DND-41 (cell line): ENCODE measurements at regions not wholly inside any gene's neighbourhood (a gene's known extent, or its start where the extent isn't known, plus 50 kb on each side); places are given as distances from the start of the nearest gene placed in this dataset.

ENCODE experiments used
- ATAC-seq: fragments of 200-7000 bp; cut with Tn5 transposase; 3 replicates; pipeline ENCODE4 v1.9.1; 2021; ENCODE audit warnings: low read depth; ENCODE audit not compliant: insufficient read depth
- DNase-seq: peaks from one replicate; pipeline ENCODE4 v3.0.0-alpha.2; 2020
- H2AFZ ChIP-seq: 2 replicates; pipeline ENCODE4 v1.6.0; 2012; ENCODE audit warnings: low read depth, low read length
- H3K27ac ChIP-seq: 2 replicates; pipeline ENCODE4 v1.5.1; 2012; ENCODE audit warnings: low read length, inconsistent platforms
- H3K27me3 ChIP-seq: fragments of 200-600 bp; sonication (generic); 2 replicates; pipeline ENCODE4 v1.6.0; 2012; ENCODE audit warnings: low read length, mild to moderate bottlenecking, inconsistent platforms; ENCODE audit not compliant: insufficient read depth, poor library complexity
- H3K36me3 ChIP-seq: 2 replicates; pipeline ENCODE4 v1.5.1; 2012; ENCODE audit warnings: low read length, inconsistent platforms; ENCODE audit not compliant: insufficient read depth
- H3K4me1 ChIP-seq: 2 replicates; pipeline ENCODE4 v1.5.1; 2012; ENCODE audit warnings: mild to moderate bottlenecking, low read length; ENCODE audit not compliant: insufficient read depth
- H3K4me2 ChIP-seq: 2 replicates; pipeline ENCODE4 v1.6.0; 2012; ENCODE audit warnings: mild to moderate bottlenecking, moderate library complexity, low read length, inconsistent platforms; ENCODE audit not compliant: insufficient read depth
- H3K4me3 ChIP-seq, 2 experiments: fragments of 200-600 bp in 1 of 2; shearing (Covaris generic) in 1 of 2; 2 replicates each; pipeline ENCODE4 v1.5.1; 2012 to 2016; ENCODE audit warnings: inconsistent platforms in 2 of 2, low read length in 2 of 2, mild to moderate bottlenecking in 2 of 2, low read depth in 1 of 2, moderate library complexity in 1 of 2
- H3K79me2 ChIP-seq: 2 replicates; pipeline ENCODE4 v1.6.0; 2012; ENCODE audit warnings: low read length, inconsistent platforms; ENCODE audit not compliant: insufficient read depth
- H3K9ac ChIP-seq: 2 replicates; pipeline ENCODE4 v1.6.0; 2012; ENCODE audit warnings: low read depth, mild to moderate bottlenecking, inconsistent platforms, low read length, moderate library complexity
- H3K9me3 ChIP-seq: 2 replicates; pipeline ENCODE4 v1.5.1; 2012; ENCODE audit warnings: low read length, moderate library complexity, mild to moderate bottlenecking, inconsistent platforms; ENCODE audit not compliant: insufficient read depth, severe bottlenecking
- H4K20me1 ChIP-seq: 2 replicates; pipeline ENCODE4 v1.6.0; 2012; ENCODE audit warnings: low read length; ENCODE audit not compliant: insufficient read depth
- EZH2 ChIP-seq: IDR thresholded peaks from 3 replicates; pipeline ENCODE4 v1.6.1; 2012; ENCODE audit warnings: borderline replicate concordance, low read depth, mild to moderate bottlenecking, moderate library complexity, low read length, inconsistent platforms; ENCODE audit not compliant: severe bottlenecking
- TF ChIP-seq, protein P1 (sequence below): IDR thresholded peaks from 2 replicates; pipeline ENCODE4 v1.5.1; 2012; ENCODE audit warnings: borderline replicate concordance, low read length, moderate library complexity, mild to moderate bottlenecking; ENCODE audit not compliant: poor library complexity, severe bottlenecking; ENCODE audit errors: extremely low read depth

DNA sequence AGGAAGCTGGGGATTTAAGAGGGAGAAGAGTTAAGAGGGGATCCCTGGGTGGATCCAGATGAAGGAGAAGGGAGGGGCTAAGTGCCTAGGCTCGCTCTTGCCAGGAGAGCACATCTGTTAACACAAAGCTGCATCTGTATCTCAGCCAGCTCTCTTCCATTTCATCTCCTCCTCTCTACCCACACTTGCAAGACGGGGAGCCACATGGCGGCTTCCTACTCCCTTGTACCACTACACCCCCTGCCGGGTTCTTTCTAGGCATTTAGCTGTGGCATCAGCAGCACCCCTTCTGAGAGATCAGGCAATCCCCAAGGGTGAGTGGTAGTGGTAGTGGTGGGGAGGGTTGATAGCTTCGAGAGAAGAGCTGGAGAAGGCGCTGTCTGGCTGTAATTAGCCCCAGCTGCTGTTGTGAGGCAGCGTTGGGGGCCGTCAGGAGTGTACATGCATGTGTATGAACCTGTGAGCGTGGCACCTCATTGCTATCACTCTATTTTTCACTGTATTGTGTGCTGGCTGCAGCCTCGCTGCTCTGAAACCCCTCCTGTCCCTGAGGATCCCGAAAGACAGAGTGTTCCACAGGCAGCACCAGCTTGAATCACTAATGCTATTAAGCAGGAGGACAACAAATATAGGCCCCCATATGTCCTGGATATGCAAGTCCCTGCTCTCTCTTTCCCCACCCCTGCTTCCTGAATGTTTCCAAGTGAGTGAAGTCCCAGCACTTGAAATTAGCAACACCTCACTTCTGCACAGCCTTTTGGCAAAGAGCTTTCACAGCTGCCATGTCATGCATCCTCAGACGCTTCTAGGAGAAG is 73.7 kb downstream of the RTL9 start:
- no peaks in the 10 kb centered on the region for H3K9me3 ChIP-seq
- no peaks in the 10 kb centered on the region for H3K27me3 ChIP-seq
- no peaks in the 10 kb centered on the region for H3K79me2 ChIP-seq
- no peak overlapping the region for H3K9ac ChIP-seq
- no peaks in the 10 kb centered on the region for H4K20me1 ChIP-seq
- H3K4me2 ChIP-seq, result no peak overlapping the region
- no peaks in the 10 kb centered on the region for H3K36me3 ChIP-seq
- no peak overlapping the region for H3K27ac ChIP-seq
- TF ChIP-seq EZH2, result no peak
- TF ChIP-seq, protein P1, sequence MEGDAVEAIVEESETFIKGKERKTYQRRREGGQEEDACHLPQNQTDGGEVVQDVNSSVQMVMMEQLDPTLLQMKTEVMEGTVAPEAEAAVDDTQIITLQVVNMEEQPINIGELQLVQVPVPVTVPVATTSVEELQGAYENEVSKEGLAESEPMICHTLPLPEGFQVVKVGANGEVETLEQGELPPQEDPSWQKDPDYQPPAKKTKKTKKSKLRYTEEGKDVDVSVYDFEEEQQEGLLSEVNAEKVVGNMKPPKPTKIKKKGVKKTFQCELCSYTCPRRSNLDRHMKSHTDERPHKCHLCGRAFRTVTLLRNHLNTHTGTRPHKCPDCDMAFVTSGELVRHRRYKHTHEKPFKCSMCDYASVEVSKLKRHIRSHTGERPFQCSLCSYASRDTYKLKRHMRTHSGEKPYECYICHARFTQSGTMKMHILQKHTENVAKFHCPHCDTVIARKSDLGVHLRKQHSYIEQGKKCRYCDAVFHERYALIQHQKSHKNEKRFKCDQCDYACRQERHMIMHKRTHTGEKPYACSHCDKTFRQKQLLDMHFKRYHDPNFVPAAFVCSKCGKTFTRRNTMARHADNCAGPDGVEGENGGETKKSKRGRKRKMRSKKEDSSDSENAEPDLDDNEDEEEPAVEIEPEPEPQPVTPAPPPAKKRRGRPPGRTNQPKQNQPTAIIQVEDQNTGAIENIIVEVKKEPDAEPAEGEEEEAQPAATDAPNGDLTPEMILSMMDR, result no peak
- no peaks in the 10 kb centered on the region for H3K4me1 ChIP-seq
- DNase-seq (no peak), ATAC-seq (no peak)
- no peak overlapping the region for H2AFZ ChIP-seq
- no peak overlapping the region for H3K4me3 ChIP-seq

- Histone ChIP-seq H3K79me2 (no peaks in the 10 kb centered on the region), H3K9me3 (no peaks in the 10 kb centered on the region), H3K4me2 (no peak overlapping the region), H3K9ac (no peak overlapping the region), H3K36me3 (no peaks in the 10 kb centered on the region), H3K4me1 (no peaks in the 10 kb centered on the region), H2AFZ (no peak overlapping the region), H4K20me1 (no peaks in the 10 kb centered on the region), H3K27ac (no peak overlapping the region), H3K27me3 (no peaks in the 10 kb centered on the region), H3K4me3 (no peak overlapping the region)
- no peak for TF ChIP-seq EZH2
- TF ChIP-seq, protein P1, result no peak
- no peak for ATAC-seq
- no peak for DNase-seq
Measured at GRCh38 chrX:110432906-110433215, 74.2 kb downstream of the RTL9 start.

GRCh38 chrX:110435196-110435595 is 76.5 kb downstream of the RTL9 start:
- Histone ChIP-seq H3K36me3 (no peaks in the 10 kb centered on the region), H4K20me1 (no peaks in the 10 kb centered on the region), H3K9me3 (no peaks in the 10 kb centered on the region), H3K4me2 (no peak overlapping the region), H3K4me3 (no peak overlapping the region), H3K79me2 (no peaks in the 10 kb centered on the region), H3K4me1 (no peaks in the 10 kb centered on the region), H3K9ac (no peak overlapping the region), H3K27me3 (no peaks in the 10 kb centered on the region), H3K27ac (no peak overlapping the region), H2AFZ (no peak overlapping the region)
- ATAC-seq (no peak), DNase-seq (no peak)
- TF ChIP-seq EZH2, result no peak
- TF ChIP-seq, protein P1, result no peak
